Vagina (tissue), 2 donors: ENCODE measurements at regions not wholly inside any gene's neighbourhood (a gene's known extent, or its start where the extent isn't known, plus 50 kb on each side); places are given as distances from the start of the nearest gene placed in this dataset.

Experiments used
- DNase-seq, 2 donors: peaks; one replicate each; pipeline ENCODE4 v3.0.0-alpha.2; 2017; ENCODE audit errors: extremely low spot score in 2 of 2
- H3K27ac ChIP-seq: fragments of 200-600 bp; sonication (generic); one replicate; pipeline ENCODE4 v1.5.1; 2019
- H3K27me3 ChIP-seq: fragments of 200-600 bp; sonication (generic); one replicate; pipeline ENCODE4 v1.5.1; 2019
- H3K36me3 ChIP-seq, 2 donors: fragments of 200-600 bp; sonication (generic); one replicate each; pipeline ENCODE4 v1.5.1; 2017 to 2019
- H3K4me1 ChIP-seq: fragments of 200-600 bp; sonication (generic); one replicate; pipeline ENCODE4 v1.5.1; 2019
- H3K4me3 ChIP-seq, 2 donors: fragments of 200-600 bp; sonication (generic); 1 replicate in 1 of 2; 2 replicates in 1 of 2; pipeline ENCODE4 v1.5.1; 2016 to 2019
- H3K9me3 ChIP-seq: fragments of 200-600 bp; sonication (generic); one replicate; pipeline ENCODE4 v1.5.1; 2019
- CTCF ChIP-seq, 3 experiments: fragments of 450-650 bp in 2 of 3; fragments of 200-600 bp in 1 of 3; sonication (generic) in 1 of 3; IDR thresholded peaks; one replicate each; pipeline ENCODE4 v1.5.1; 2017 to 2019; ENCODE audit warnings: antibody characterized with exemption in 3 of 3, mild to moderate bottlenecking in 2 of 3, moderate library complexity in 2 of 3
- POLR2A ChIP-seq, 2 donors: fragments of 450-650 bp; IDR thresholded peaks; one replicate each; pipeline ENCODE4 v1.6.1; 2017; ENCODE audit warnings: antibody characterized with exemption in 2 of 2, mild to moderate bottlenecking in 2 of 2, moderate library complexity in 2 of 2
- POLR2AphosphoS5 ChIP-seq, 2 donors: sonication (generic); formaldehyde crosslinking; IDR thresholded peaks; one replicate each; pipeline ENCODE4 v1.9.0; 2017; ENCODE audit warnings: antibody characterized with exemption in 2 of 2, mild to moderate bottlenecking in 2 of 2, low read depth in 1 of 2; ENCODE audit not compliant: insufficient read depth in 1 of 2
- intact Hi-C: fragments of 100-400 bp; cut with DNase I; formaldehyde crosslinking; loops from one replicate; pipeline ENCODE4 v1.15.1; 2023

- intact Hi-C loops: no loop called here
- no peak overlapping the region for H3K4me3 ChIP-seq
- no peak for DNase-seq
- H3K27me3 ChIP-seq: no peaks in the 10 kb centered on the region
- H3K36me3 ChIP-seq: no peaks in the 10 kb centered on the region
- no peaks in the 10 kb centered on the region for H3K9me3 ChIP-seq
- peaks cover 4% of the 10 kb centered on the region for H3K4me1 ChIP-seq
- H3K27ac ChIP-seq: no peak overlapping the region
- TF ChIP-seq POLR2A (IDR thresholded peaks at IDR 0.05): no peak
Measured at GRCh38 chr6:113451049-113451448, 406.1 kb upstream of the MARCKS start.

GRCh38 chr6:113457198-113457597 is 399.9 kb upstream of the MARCKS start:
- no peak for DNase-seq
- no peaks in the 10 kb centered on the region for H3K36me3 ChIP-seq
- intact Hi-C loops: loop anchor here (2.0 kb wide), 1 partner anchor 20 kb away; no protein-coding TSS in a partner anchor
- no peaks in the 10 kb centered on the region for H3K9me3 ChIP-seq
- H3K4me1 ChIP-seq: no peaks in the 10 kb centered on the region
- no peaks in the 10 kb centered on the region for H3K27me3 ChIP-seq
- no peak overlapping the region for H3K4me3 ChIP-seq
- H3K27ac ChIP-seq: no peak overlapping the region
- TF ChIP-seq POLR2AphosphoS5 (IDR thresholded peaks at IDR 0.05; ENCODE audit: insufficient read depth in 1 of 2, low read depth in 1 of 2) (no peak), POLR2A (IDR thresholded peaks at IDR 0.05) (no peak), CTCF (IDR thresholded peaks at IDR 0.05) (no peak)

- TF ChIP-seq POLR2AphosphoS5 (IDR thresholded peaks at IDR 0.05; ENCODE audit: insufficient read depth in 1 of 2, low read depth in 1 of 2) (no peak), POLR2A (IDR thresholded peaks at IDR 0.05) (no peak), CTCF (IDR thresholded peaks at IDR 0.05) (no peak)
- intact Hi-C loops: loop anchor here (2.0 kb wide), 1 partner anchor 21 kb away; no protein-coding TSS in a partner anchor
- Histone ChIP-seq H3K4me1 (no peaks in the 10 kb centered on the region), H3K27me3 (no peaks in the 10 kb centered on the region), H3K27ac (no peak overlapping the region), H3K36me3 (no peaks in the 10 kb centered on the region), H3K9me3 (no peaks in the 10 kb centered on the region), H3K4me3 (no peak overlapping the region)
- DNase-seq: no peak
Measured at GRCh38 chr6:113457751-113458150, 399.4 kb upstream of the MARCKS start.

GRCh38 chr6:113458368-113459010 is 398.7 kb upstream of the MARCKS start:
- Histone ChIP-seq H3K36me3 (no peaks in the 10 kb centered on the region), H3K27ac (no peak overlapping the region), H3K4me1 (no peaks in the 10 kb centered on the region), H3K4me3 (no peak overlapping the region), H3K27me3 (no peaks in the 10 kb centered on the region), H3K9me3 (no peaks in the 10 kb centered on the region)
- TF ChIP-seq POLR2AphosphoS5 (IDR thresholded peaks at IDR 0.05; ENCODE audit: insufficient read depth in 1 of 2, low read depth in 1 of 2) (no peak), CTCF (IDR thresholded peaks at IDR 0.05) (no peak), POLR2A (IDR thresholded peaks at IDR 0.05) (no peak)
- intact Hi-C loops: no loop called here
- DNase-seq: no peak

- TF ChIP-seq POLR2AphosphoS5 (IDR thresholded peaks at IDR 0.05; ENCODE audit: insufficient read depth in 1 of 2, low read depth in 1 of 2) (no peak), CTCF (IDR thresholded peaks at IDR 0.05) (no peak), POLR2A (IDR thresholded peaks at IDR 0.05) (no peak)
- H3K9me3 ChIP-seq: no peaks in the 10 kb centered on the region
- no peaks in the 10 kb centered on the region for H3K27me3 ChIP-seq
- H3K4me3 ChIP-seq: no peak overlapping the region
- DNase-seq: no peak
- no peak overlapping the region for H3K27ac ChIP-seq
- H3K36me3 ChIP-seq: no peaks in the 10 kb centered on the region
- intact Hi-C loops: no loop called here
- H3K4me1 ChIP-seq: no peaks in the 10 kb centered on the region
Measured at GRCh38 chr6:113461153-113461932, 395.8 kb upstream of the MARCKS start.
